ENCODE measurements at regions not wholly inside any gene's neighbourhood (a gene's known extent, or its start where the extent isn't known, plus 50 kb on each side); places are given as distances from the start of the nearest gene placed in this dataset.

DNA sequence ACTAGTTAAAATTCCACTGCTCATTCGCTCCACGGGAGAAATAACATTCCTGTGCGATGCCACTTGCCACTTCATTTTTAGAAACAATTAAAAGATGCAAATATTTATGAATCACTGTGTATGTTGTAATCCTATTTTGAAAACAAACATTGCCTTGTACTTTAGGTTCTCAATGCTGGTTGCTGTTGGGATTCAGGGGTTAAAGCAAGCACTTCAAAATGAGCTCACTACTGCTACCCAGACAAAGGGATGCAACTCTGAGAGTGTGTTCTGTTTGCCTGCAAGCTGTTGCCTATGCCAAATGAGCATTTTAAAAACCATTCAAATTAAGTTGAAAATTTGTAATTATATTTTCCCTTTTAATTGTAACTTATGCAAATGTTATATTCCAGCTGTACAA lies 87.5 kb downstream of the RWDD3 start:
- no peak for TF ChIP-seq ASH2L (IDR thresholded peaks at IDR 0.05; ENCODE audit: insufficient read length, low read depth, low read length)
- TF ChIP-seq TAF1 (CRISPR knock-in tag; IDR thresholded peaks at IDR 0.05), result no peak
- TF ChIP-seq, protein P1, sequence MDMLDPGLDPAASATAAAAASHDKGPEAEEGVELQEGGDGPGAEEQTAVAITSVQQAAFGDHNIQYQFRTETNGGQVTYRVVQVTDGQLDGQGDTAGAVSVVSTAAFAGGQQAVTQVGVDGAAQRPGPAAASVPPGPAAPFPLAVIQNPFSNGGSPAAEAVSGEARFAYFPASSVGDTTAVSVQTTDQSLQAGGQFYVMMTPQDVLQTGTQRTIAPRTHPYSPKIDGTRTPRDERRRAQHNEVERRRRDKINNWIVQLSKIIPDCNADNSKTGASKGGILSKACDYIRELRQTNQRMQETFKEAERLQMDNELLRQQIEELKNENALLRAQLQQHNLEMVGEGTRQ (IDR thresholded peaks at IDR 0.05; ENCODE audit: low read depth, low read length), result no peak
- TF ChIP-seq, protein P1 (CRISPR knock-in tag; IDR thresholded peaks at IDR 0.05; ENCODE audit: borderline replicate concordance), result no peak
- TF ChIP-seq, protein P2, sequence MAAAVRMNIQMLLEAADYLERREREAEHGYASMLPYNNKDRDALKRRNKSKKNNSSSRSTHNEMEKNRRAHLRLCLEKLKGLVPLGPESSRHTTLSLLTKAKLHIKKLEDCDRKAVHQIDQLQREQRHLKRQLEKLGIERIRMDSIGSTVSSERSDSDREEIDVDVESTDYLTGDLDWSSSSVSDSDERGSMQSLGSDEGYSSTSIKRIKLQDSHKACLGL (CRISPR knock-in tag; IDR thresholded peaks at IDR 0.05), result no peak
- TF ChIP-seq CTCF (CRISPR knock-in tag; IDR thresholded peaks at IDR 0.05), result no peak
- no peak for TF ChIP-seq ZNF558 (CRISPR knock-in tag; IDR thresholded peaks at IDR 0.05; ENCODE audit: borderline replicate concordance)
- TF ChIP-seq, protein P3, sequence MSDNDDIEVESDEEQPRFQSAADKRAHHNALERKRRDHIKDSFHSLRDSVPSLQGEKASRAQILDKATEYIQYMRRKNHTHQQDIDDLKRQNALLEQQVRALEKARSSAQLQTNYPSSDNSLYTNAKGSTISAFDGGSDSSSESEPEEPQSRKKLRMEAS (IDR thresholded peaks at IDR 0.05), result no peak
- TF ChIP-seq, protein P4, sequence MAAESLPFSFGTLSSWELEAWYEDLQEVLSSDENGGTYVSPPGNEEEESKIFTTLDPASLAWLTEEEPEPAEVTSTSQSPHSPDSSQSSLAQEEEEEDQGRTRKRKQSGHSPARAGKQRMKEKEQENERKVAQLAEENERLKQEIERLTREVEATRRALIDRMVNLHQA (CRISPR knock-in tag; IDR thresholded peaks at IDR 0.05), result no peak
